GM23248 (cell line): ENCODE measurements at regions not wholly inside any gene's neighbourhood (a gene's known extent, or its start where the extent isn't known, plus 50 kb on each side); places are given as distances from the start of the nearest gene placed in this dataset.

Experiments
- DNase-seq: peaks from one replicate; pipeline ENCODE4 v3.0.0-alpha.2; 2015
- H2AFZ ChIP-seq: fragments of 200-600 bp; sonication (generic); 2 replicates; pipeline ENCODE4 v1.6.1; 2016; ENCODE audit warnings: antibody characterized with exemption
- H3F3A ChIP-seq: fragments of 200-600 bp; sonication (generic); 2 replicates; pipeline ENCODE4 v1.6.1; 2016; ENCODE audit warnings: mild to moderate bottlenecking, antibody characterized with exemption, mixed run types; ENCODE audit not compliant: insufficient read depth
- H3K27ac ChIP-seq: fragments of 200-600 bp; sonication (generic); 2 replicates; pipeline ENCODE4 v1.5.1; 2016; ENCODE audit warnings: mild to moderate bottlenecking
- H3K27me3 ChIP-seq: fragments of 200-600 bp; sonication (generic); replicated peaks from 2 replicates; pipeline ENCODE4 v1.6.1; 2016; ENCODE audit warnings: mild to moderate bottlenecking; ENCODE audit not compliant: insufficient read depth
- H3K36me3 ChIP-seq: fragments of 200-600 bp; sonication (generic); 2 replicates; pipeline ENCODE4 v1.6.1; 2016; ENCODE audit warnings: low read depth, mild to moderate bottlenecking
- H3K4me1 ChIP-seq: fragments of 200-600 bp; sonication (generic); 2 replicates; pipeline ENCODE4 v1.6.1; 2016; ENCODE audit warnings: mild to moderate bottlenecking; ENCODE audit not compliant: insufficient read depth
- H3K4me2 ChIP-seq: fragments of 200-600 bp; sonication (generic); one replicate; pipeline ENCODE4 v1.6.1; 2016; ENCODE audit warnings: mild to moderate bottlenecking; ENCODE audit not compliant: unreplicated experiment
- H3K4me3 ChIP-seq: fragments of 200-600 bp; sonication (generic); 2 replicates; pipeline ENCODE4 v1.5.1; 2016; ENCODE audit warnings: mild to moderate bottlenecking
- H3K79me2 ChIP-seq: fragments of 200-600 bp; sonication (generic); 2 replicates; pipeline ENCODE4 v1.6.1; 2016; ENCODE audit warnings: mild to moderate bottlenecking; ENCODE audit not compliant: insufficient read depth
- H3K9ac ChIP-seq: fragments of 200-600 bp; sonication (generic); 2 replicates; pipeline ENCODE4 v1.6.1; 2016; ENCODE audit warnings: mild to moderate bottlenecking
- H3K9me2 ChIP-seq: fragments of 200-600 bp; sonication (generic); 2 replicates; pipeline ENCODE4 v1.6.1; 2016; ENCODE audit warnings: mixed run types, mild to moderate bottlenecking, moderate library complexity; ENCODE audit not compliant: insufficient read depth
- H3K9me3 ChIP-seq: fragments of 200-600 bp; sonication (generic); one replicate; pipeline ENCODE4 v1.6.1; 2017; ENCODE audit warnings: low read depth
- H4K20me1 ChIP-seq: fragments of 200-600 bp; sonication (generic); 2 replicates; pipeline ENCODE4 v1.6.0; 2016; ENCODE audit not compliant: insufficient read depth
- EZH2 ChIP-seq: fragments of 200-600 bp; sonication (generic); IDR thresholded peaks from 2 replicates; pipeline ENCODE4 v1.6.1; 2018; ENCODE audit warnings: antibody characterized with exemption, mild to moderate bottlenecking; ENCODE audit not compliant: insufficient read depth, poor library complexity, severe bottlenecking
- EZH2phosphoT487 ChIP-seq: fragments of 200-600 bp; sonication (generic); IDR thresholded peaks from 2 replicates; pipeline ENCODE4 v1.6.1; 2018; ENCODE audit warnings: antibody characterized with exemption, moderate library complexity, mild to moderate bottlenecking, low read depth; ENCODE audit not compliant: insufficient read depth
- WGBS, 2 experiments: methylation state at CpG; one replicate each; pipeline ENCODE4 v1.1.6; 2015 to 2017; ENCODE audit warnings: low lambda C conversion rate in 2 of 2, low coverage in 1 of 2; ENCODE audit errors: missing lambda C conversion rate in 2 of 2; 5-methylcytosine and 5-hydroxymethylcytosine counted together
- in situ Hi-C: fragments of 300-500 bp; cut with MboI; formaldehyde crosslinking; loops from 2 replicates; pipeline ENCODE4 v1.15.0; 2020

GRCh38 chr4:186826846-186827533 lies 103.3 kb upstream of the FAT1 start:
- Histone ChIP-seq H3K27me3 (no peaks in the 10 kb centered on the region), H3K9me3 (no peaks in the 10 kb centered on the region), H3K9me2 (no peaks in the 10 kb centered on the region), H3F3A (no peaks in the 10 kb centered on the region), H4K20me1 (no peaks in the 10 kb centered on the region), H3K36me3 (no peaks in the 10 kb centered on the region), H3K27ac (no peak overlapping the region), H3K79me2 (no peaks in the 10 kb centered on the region), H3K9ac (no peak overlapping the region), H3K4me1 (no peaks in the 10 kb centered on the region), H3K4me2 (no peak overlapping the region), H2AFZ (no peak overlapping the region), H3K4me3 (no peak overlapping the region)
- no peak for DNase-seq
- TF ChIP-seq EZH2, result no peak
- no peak for TF ChIP-seq EZH2phosphoT487
- in situ Hi-C loops, result no loop called here
- 54 to 55% methylated on average over 12 of the region's 12 CpGs for WGBS, 2 experiments

- no peak overlapping the region for H2AFZ ChIP-seq
- no peak overlapping the region for H3K9ac ChIP-seq
- no peak overlapping the region for H3K4me2 ChIP-seq
- TF ChIP-seq EZH2phosphoT487 (no peak), EZH2 (no peak)
- H3F3A ChIP-seq, result no peaks in the 10 kb centered on the region
- no peaks in the 10 kb centered on the region for H3K9me2 ChIP-seq
- no peaks in the 10 kb centered on the region for H3K79me2 ChIP-seq
- no peaks in the 10 kb centered on the region for H3K36me3 ChIP-seq
- no peaks in the 10 kb centered on the region for H4K20me1 ChIP-seq
- H3K4me3 ChIP-seq, result no peak overlapping the region
- H3K27me3 ChIP-seq, result no peaks in the 10 kb centered on the region
- in situ Hi-C loops, result no loop called here
- 76 to 78% methylated on average over 6 of the region's 6 CpGs for WGBS, 2 experiments
- H3K4me1 ChIP-seq, result no peaks in the 10 kb centered on the region
- H3K9me3 ChIP-seq, result no peaks in the 10 kb centered on the region
- no peak for DNase-seq
- no peak overlapping the region for H3K27ac ChIP-seq
These were observed 103.9 kb upstream of the FAT1 start for GRCh38 chr4:186827534-186827897.

GRCh38 chr4:186829097-186829496 lies 105.4 kb upstream of the FAT1 start:
- Histone ChIP-seq H2AFZ (no peak overlapping the region), H3K4me3 (no peak overlapping the region), H3K4me1 (no peaks in the 10 kb centered on the region), H3K79me2 (no peaks in the 10 kb centered on the region), H3K9me2 (no peaks in the 10 kb centered on the region), H3F3A (no peaks in the 10 kb centered on the region), H3K27me3 (no peaks in the 10 kb centered on the region), H4K20me1 (no peaks in the 10 kb centered on the region), H3K36me3 (no peaks in the 10 kb centered on the region), H3K9ac (no peak overlapping the region), H3K27ac (no peak overlapping the region), H3K9me3 (no peaks in the 10 kb centered on the region), H3K4me2 (no peak overlapping the region)
- TF ChIP-seq EZH2, result no peak
- no peak for DNase-seq
- WGBS, 2 experiments, result 85 to 92% methylated on average over 6 of the region's 6 CpGs
- in situ Hi-C loops, result no loop called here

- H3K4me2 ChIP-seq, result no peak overlapping the region
- 55 to 59% methylated on average over 9 of the region's 9 CpGs for WGBS, 2 experiments
- TF ChIP-seq EZH2 (no peak), EZH2phosphoT487 (no peak)
- in situ Hi-C loops, result no loop called here
- no peak overlapping the region for H3K4me3 ChIP-seq
- H3K9me2 ChIP-seq, result no peaks in the 10 kb centered on the region
- no peaks in the 10 kb centered on the region for H3K4me1 ChIP-seq
- H3K79me2 ChIP-seq, result no peaks in the 10 kb centered on the region
- no peak for DNase-seq
- H3K27me3 ChIP-seq, result no peaks in the 10 kb centered on the region
- no peaks in the 10 kb centered on the region for H4K20me1 ChIP-seq
- H3K9ac ChIP-seq, result no peak overlapping the region
- H3K27ac ChIP-seq, result no peak overlapping the region
- no peaks in the 10 kb centered on the region for H3K36me3 ChIP-seq
- no peaks in the 10 kb centered on the region for H3K9me3 ChIP-seq
- H2AFZ ChIP-seq, result no peak overlapping the region
- no peaks in the 10 kb centered on the region for H3F3A ChIP-seq
These were observed 106.2 kb upstream of the FAT1 start for GRCh38 chr4:186829740-186830449.
